ENCODE measurements at regions not wholly inside any gene's neighbourhood (a gene's known extent, or its start where the extent isn't known, plus 50 kb on each side); places are given as distances from the start of the nearest gene placed in this dataset.
"Not testable (repeated sequence)": the region's sequence is repeated elsewhere in the genome, so short reads cannot be mapped to it uniquely, and the experiment has no call there.

- no peak for DNase-seq (ENCODE audit: low read depth, low spot score)
- RAD21 ChIA-PET (ENCODE audit: unreplicated experiment), result no interaction called here
- Histone ChIP-seq H3K4me1 (ENCODE audit: control insufficient read depth, insufficient read depth, low read length) (no peaks in the 10 kb centered on the region), H3K4me3 (no peak overlapping the region), H2AFZ (ENCODE audit: control insufficient read depth, low read depth, low read length) (no peak overlapping the region), H3K9me3 (replicated peaks; ENCODE audit: control insufficient read depth, insufficient read depth, low read length) (no peaks in the 10 kb centered on the region), H3K27me3 (replicated peaks in 1 of 2; ENCODE audit: control insufficient read depth in 2 of 2, insufficient read depth in 2 of 2, low read length in 1 of 2) (no peaks in the 10 kb centered on the region), H3K9ac (ENCODE audit: control insufficient read depth, insufficient read depth, low read length) (no peak overlapping the region), H3K36me3 (ENCODE audit: control insufficient read depth in 2 of 2, insufficient read depth in 2 of 2, low read length in 1 of 2) (no peaks in the 10 kb centered on the region), H3K4me2 (ENCODE audit: control insufficient read depth, insufficient read depth) (no peak overlapping the region), H3K27ac (ENCODE audit: control insufficient read depth, insufficient read depth) (no peak overlapping the region), H3K79me2 (ENCODE audit: control insufficient read depth, insufficient read depth, low read length) (no peaks in the 10 kb centered on the region), H4K20me1 (ENCODE audit: control insufficient read depth, insufficient read depth) (no peaks in the 10 kb centered on the region)
- POLR2A ChIA-PET, result no interaction called here
- SMC1A ChIA-PET (ENCODE audit: uncharacterized antibody, unreplicated experiment), result interaction anchor here (0.6 to 1.2 kb wide), 2 partner anchors 16 to 69 kb away, joined by 3 read pairs; no protein-coding TSS in a partner anchor
- intact Hi-C loops (cut with micrococcal nuclease; ENCODE audit: unreplicated experiment) (no loop called here), in situ Hi-C loops (cut with MboI) (no loop called here)
- CTCF ChIA-PET, result interaction anchor here (0.6 kb wide), 1 partner anchor 704 kb away, joined by 3 read pairs; no protein-coding TSS in a partner anchor
- no TSS peak for BruUV-seq (replicated peaks)
- TF ChIP-seq IKZF1 (conservative IDR thresholded peaks at IDR 0.05) (no peak), HCFC1 (IDR thresholded peaks at IDR 0.05; ENCODE audit: low read length) (no peak), CREB1 (IDR thresholded peaks at IDR 0.05; ENCODE audit: low read depth) (no peak), ETV6 (conservative IDR thresholded peaks at IDR 0.05 in 1 of 2, IDR thresholded peaks at IDR 0.05 in 1 of 2; ENCODE audit: borderline replicate concordance in 1 of 2, low read depth in 1 of 2) (no peak), TARDBP (IDR thresholded peaks at IDR 0.05; ENCODE audit: borderline replicate concordance) (no peak), ZNF384 (IDR thresholded peaks at IDR 0.05; ENCODE audit: borderline replicate concordance, low read depth, low read length) (no peak)
- ATAC-seq, result no peak
- WGBS (ENCODE audit: insufficient coverage, insufficient replicate concordance, low lambda C conversion rate, missing lambda C conversion rate), result 34% methylated on average over 11 of the region's 12 CpGs
- FAIRE-seq, result no peak
These were observed 132.3 kb upstream of the PTPRG start for GRCh38 chr3:61429106-61429505.

- FAIRE-seq; SMC1A ChIA-PET (ENCODE audit: uncharacterized antibody, unreplicated experiment); H3K9me3 ChIP-seq (replicated peaks; ENCODE audit: control insufficient read depth, insufficient read depth, low read length); BruUV-seq (replicated peaks); intact Hi-C loops (cut with micrococcal nuclease; ENCODE audit: unreplicated experiment); H3K27me3 ChIP-seq (replicated peaks in 1 of 2; ENCODE audit: control insufficient read depth in 2 of 2, insufficient read depth in 2 of 2, low read length in 1 of 2); H4K20me1 ChIP-seq (ENCODE audit: control insufficient read depth, insufficient read depth); in situ Hi-C loops (cut with MboI); ATAC-seq; H2AFZ ChIP-seq (ENCODE audit: control insufficient read depth, low read depth, low read length); DNase-seq (ENCODE audit: low read depth, low spot score); H3K4me2 ChIP-seq (ENCODE audit: control insufficient read depth, insufficient read depth); H3K27ac ChIP-seq (ENCODE audit: control insufficient read depth, insufficient read depth); POLR2A ChIA-PET; H3K36me3 ChIP-seq (ENCODE audit: control insufficient read depth in 2 of 2, insufficient read depth in 2 of 2, low read length in 1 of 2); H3K9ac ChIP-seq (ENCODE audit: control insufficient read depth, insufficient read depth, low read length); H3K79me2 ChIP-seq (ENCODE audit: control insufficient read depth, insufficient read depth, low read length); RAD21 ChIA-PET (ENCODE audit: unreplicated experiment); CTCF ChIA-PET; H3K4me1 ChIP-seq (ENCODE audit: control insufficient read depth, insufficient read depth, low read length); H3K4me3 ChIP-seq: not testable (repeated sequence)
- WGBS (ENCODE audit: insufficient coverage, insufficient replicate concordance, low lambda C conversion rate, missing lambda C conversion rate), result 82% methylated on average over 19 of the region's 28 CpGs
These were observed 126.5 kb upstream of the PTPRG start for GRCh38 chr3:61434901-61435300.

- POLR2A ChIA-PET; DNase-seq (ENCODE audit: low read depth, low spot score); H4K20me1 ChIP-seq (ENCODE audit: control insufficient read depth, insufficient read depth); RAD21 ChIA-PET (ENCODE audit: unreplicated experiment); H2AFZ ChIP-seq (ENCODE audit: control insufficient read depth, low read depth, low read length); H3K27me3 ChIP-seq (replicated peaks in 1 of 2; ENCODE audit: control insufficient read depth in 2 of 2, insufficient read depth in 2 of 2, low read length in 1 of 2); H3K9ac ChIP-seq (ENCODE audit: control insufficient read depth, insufficient read depth, low read length); H3K4me2 ChIP-seq (ENCODE audit: control insufficient read depth, insufficient read depth); ATAC-seq; H3K27ac ChIP-seq (ENCODE audit: control insufficient read depth, insufficient read depth); BruUV-seq (replicated peaks); FAIRE-seq; H3K9me3 ChIP-seq (replicated peaks; ENCODE audit: control insufficient read depth, insufficient read depth, low read length); in situ Hi-C loops (cut with MboI); H3K4me1 ChIP-seq (ENCODE audit: control insufficient read depth, insufficient read depth, low read length); intact Hi-C loops (cut with micrococcal nuclease; ENCODE audit: unreplicated experiment); H3K36me3 ChIP-seq (ENCODE audit: control insufficient read depth in 2 of 2, insufficient read depth in 2 of 2, low read length in 1 of 2); H3K79me2 ChIP-seq (ENCODE audit: control insufficient read depth, insufficient read depth, low read length); H3K4me3 ChIP-seq: not testable (repeated sequence)
- ChIA-PET SMC1A (ENCODE audit: uncharacterized antibody, unreplicated experiment) (interaction anchor here (1.0 kb wide), 2 partner anchors 9 to 95 kb away, joined by 3 read pairs; no protein-coding TSS in a partner anchor), CTCF (interaction anchor here (0.9 kb wide), 1 partner anchor 93 kb away, joined by 4 read pairs; no protein-coding TSS in a partner anchor)
- 85% methylated on average over 16 of the region's 20 CpGs for WGBS (ENCODE audit: insufficient coverage, insufficient replicate concordance, low lambda C conversion rate, missing lambda C conversion rate)
These were observed 126.0 kb upstream of the PTPRG start for GRCh38 chr3:61435361-61435760.
